AG10803 (cell line): ENCODE measurements at regions not wholly inside any gene's neighbourhood (a gene's known extent, or its start where the extent isn't known, plus 50 kb on each side); places are given as distances from the start of the nearest gene placed in this dataset.

Experiments
- DNase-seq: peaks from one replicate; pipeline ENCODE4 v3.0.0; 2010; ENCODE audit warnings: low read depth
- H3K4me3 ChIP-seq: 2 replicates; pipeline ENCODE4 v1.5.1; 2011; ENCODE audit warnings: mild to moderate bottlenecking, low read length, control low read depth
- CTCF ChIP-seq: conservative IDR thresholded peaks from 2 replicates; pipeline ENCODE4 v1.5.1; 2011; ENCODE audit warnings: mild to moderate bottlenecking, low read length, control low read depth, inconsistent platforms

DNA sequence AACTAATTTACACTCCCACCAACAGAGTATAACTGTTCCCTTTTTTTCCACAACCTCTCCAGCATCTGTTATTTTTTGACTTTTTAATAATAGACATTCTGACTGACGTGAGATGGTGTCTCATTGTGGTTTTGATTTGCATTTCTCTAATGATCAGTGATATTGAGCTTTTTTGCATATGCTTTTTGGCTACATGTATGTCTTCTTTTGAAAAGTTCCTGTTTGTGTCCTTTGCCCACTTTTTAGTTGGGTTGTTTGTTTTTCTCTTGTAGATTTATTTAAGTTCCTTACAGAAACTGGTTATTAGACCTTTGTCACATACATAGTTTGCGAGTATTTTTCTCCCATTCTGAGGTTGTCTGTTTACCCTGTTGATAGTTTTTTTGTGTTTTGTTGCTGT is 375.2 kb downstream of the MATN1 start:
- TF ChIP-seq CTCF: no peak

DNA sequence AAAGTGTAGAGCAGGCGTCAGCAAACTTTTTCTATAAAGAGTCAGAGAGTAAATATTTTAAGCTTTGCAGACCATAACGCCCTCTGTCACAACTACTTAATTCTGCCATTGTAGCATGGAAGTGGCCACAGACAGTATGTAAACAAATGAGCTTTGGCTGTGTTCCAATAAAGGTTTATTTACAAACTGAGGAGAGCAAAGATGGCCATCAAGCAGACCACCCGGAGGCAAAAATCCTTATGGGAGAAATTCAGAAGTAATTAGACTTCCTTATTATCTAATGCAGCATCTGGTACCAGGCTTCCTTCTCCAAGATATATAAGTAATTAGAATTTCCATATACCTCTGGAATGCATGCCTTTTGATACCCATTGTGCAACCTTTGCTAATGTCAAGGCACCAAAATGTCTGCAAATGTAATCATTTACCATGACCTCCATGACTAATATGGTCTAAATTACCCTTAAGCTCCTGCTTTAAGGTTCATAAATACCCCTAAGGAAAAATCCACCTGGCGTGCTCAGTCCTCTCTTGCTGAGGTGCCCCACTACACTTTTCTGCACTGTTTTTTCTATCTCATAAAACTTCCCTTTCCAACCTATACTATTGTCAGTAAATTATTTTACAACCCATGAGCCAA is 377.8 kb downstream of the MATN1 start:
- H3K4me3 ChIP-seq: no peak overlapping the region
- no peak for TF ChIP-seq CTCF

More for the DNA sequence above, 375.2 kb downstream of the MATN1 start:
- no peak overlapping the region for H3K4me3 ChIP-seq
- no peak for DNase-seq

GRCh38 chr1:30343562-30343961 is 379.8 kb downstream of the MATN1 start:
- no peak for DNase-seq
- no peak for TF ChIP-seq CTCF
- no peak overlapping the region for H3K4me3 ChIP-seq

More for the DNA sequence above, 377.8 kb downstream of the MATN1 start:
- DNase-seq: no peak

DNA sequence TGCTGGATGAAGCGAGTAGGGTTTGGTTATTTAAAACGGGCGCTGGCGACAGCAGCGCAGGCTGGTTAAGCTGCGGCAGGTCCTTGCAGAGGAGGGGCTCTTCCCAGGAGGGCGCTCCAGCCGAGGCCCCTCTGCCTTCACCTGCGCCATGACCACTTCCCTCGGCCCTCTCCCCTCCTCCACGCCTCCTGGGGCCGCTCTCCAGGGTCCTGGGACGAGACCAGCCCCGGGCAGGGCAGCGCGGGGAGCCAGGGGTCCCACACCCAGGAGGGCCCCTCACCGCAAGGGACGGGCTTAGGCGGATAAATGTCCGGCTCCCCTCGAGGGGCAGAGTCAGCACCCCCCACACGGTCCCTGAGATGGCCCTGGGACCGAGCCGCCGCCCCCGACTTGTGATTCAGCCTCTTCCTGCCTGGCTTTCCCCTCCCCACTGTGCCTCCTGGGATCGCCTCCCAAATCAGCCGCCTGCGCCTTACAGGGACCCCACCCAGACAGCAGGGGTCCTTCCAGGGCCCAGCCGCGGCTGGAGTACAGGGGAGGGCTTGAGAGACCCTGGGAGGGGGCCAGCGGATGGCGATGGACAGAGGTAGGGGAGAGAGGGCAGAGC is 380.7 kb downstream of the MATN1 start:
- no peak for TF ChIP-seq CTCF
- H3K4me3 ChIP-seq: no peak overlapping the region
- no peak for DNase-seq

DNA sequence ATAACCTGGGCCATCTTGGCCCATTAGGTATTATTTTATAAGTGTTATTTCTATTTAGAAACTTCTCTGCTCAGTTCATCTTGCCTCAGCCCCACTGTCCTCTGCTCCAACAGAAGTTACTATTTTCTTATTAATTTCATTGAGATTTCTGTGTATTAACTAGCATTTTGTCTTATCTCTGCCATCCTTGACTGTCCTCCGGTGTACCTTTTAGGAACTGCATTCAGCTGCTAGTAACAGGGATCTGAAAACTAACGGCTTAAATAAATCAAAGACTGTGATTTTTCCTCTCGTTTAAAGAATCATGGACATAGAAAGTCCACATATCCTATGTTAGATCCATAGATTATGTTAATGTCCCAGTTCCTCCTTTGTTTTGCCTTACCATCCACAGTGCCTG is 382.5 kb downstream of the MATN1 start:
- no peak overlapping the region for H3K4me3 ChIP-seq
- TF ChIP-seq CTCF: no peak
- DNase-seq: no peak

- no peak for DNase-seq
- TF ChIP-seq CTCF: no peak
- no peak overlapping the region for H3K4me3 ChIP-seq
Observed at GRCh38 chr1:30339866-30340265, 383.5 kb downstream of the MATN1 start.

DNA sequence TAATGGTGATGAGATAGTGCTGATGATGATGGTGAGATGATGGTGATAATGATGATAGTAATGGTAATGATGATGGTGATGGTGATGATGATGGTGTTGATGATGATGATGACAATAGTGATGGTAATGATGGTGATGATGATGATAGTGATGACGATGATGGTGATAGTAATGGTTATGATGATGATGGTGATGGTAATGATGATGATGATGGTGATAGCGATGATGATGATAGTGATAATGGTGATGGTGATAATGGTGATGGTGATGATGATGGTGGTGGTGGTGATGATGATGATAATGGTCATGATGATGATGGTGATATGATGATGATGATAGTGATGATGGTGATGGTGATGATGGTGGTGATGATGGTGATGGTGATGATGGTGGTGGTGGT is 384.6 kb downstream of the MATN1 start:
- TF ChIP-seq CTCF: no peak
- no peak for DNase-seq

More for the DNA sequence above, 384.6 kb downstream of the MATN1 start:
- H3K4me3 ChIP-seq: no peak overlapping the region
